SKM-1 (cell line): ENCODE measurements at regions not wholly inside any gene's neighbourhood (a gene's known extent, or its start where the extent isn't known, plus 50 kb on each side); places are given as distances from the start of the nearest gene placed in this dataset.

ENCODE experiments used
- DNase-seq: peaks from one replicate; lab custom pipeline; 2025; ENCODE audit not compliant: unreplicated experiment; lab: John Stamatoyannopoulos, UW

- no peak for DNase-seq
Observed at GRCh38 chr1:29669912-29670311, 433.6 kb downstream of the PTPRU start.

- DNase-seq: no peak
Observed at GRCh38 chr1:29669158-29669871, 433.0 kb downstream of the PTPRU start.

- no peak for DNase-seq
Observed at GRCh38 chr1:29668551-29669157, 432.3 kb downstream of the PTPRU start.

GRCh38 chr1:29667951-29668350, 431.6 kb downstream of the PTPRU start:
- no peak for DNase-seq

- DNase-seq: no peak
Observed at GRCh38 chr1:29664711-29665110, 428.4 kb downstream of the PTPRU start.

GRCh38 chr1:29658688-29659087, 422.4 kb downstream of the PTPRU start:
- no peak for DNase-seq

GRCh38 chr1:29657816-29658215, 421.5 kb downstream of the PTPRU start:
- no peak for DNase-seq

- no peak for DNase-seq
Observed at GRCh38 chr1:29655945-29656850, 419.9 kb downstream of the PTPRU start.

GRCh38 chr1:29655145-29655544, 418.8 kb downstream of the PTPRU start:
- no peak for DNase-seq

GRCh38 chr1:29653886-29654450, 417.6 kb downstream of the PTPRU start:
- no peak for DNase-seq

GRCh38 chr1:29653034-29653810, 416.9 kb downstream of the PTPRU start:
- no peak for DNase-seq

GRCh38 chr1:29651684-29652665, 415.7 kb downstream of the PTPRU start:
- DNase-seq: no peak

GRCh38 chr1:29651246-29651645, 414.9 kb downstream of the PTPRU start:
- no peak for DNase-seq

- no peak for DNase-seq
Observed at GRCh38 chr1:29650476-29650875, 414.2 kb downstream of the PTPRU start.

GRCh38 chr1:29650041-29650400, 413.7 kb downstream of the PTPRU start:
- DNase-seq: no peak

- DNase-seq: no peak
Observed at GRCh38 chr1:29649189-29650040, 413.1 kb downstream of the PTPRU start.

- no peak for DNase-seq
Observed at GRCh38 chr1:29648798-29649188, 412.5 kb downstream of the PTPRU start.

- no peak for DNase-seq
Observed at GRCh38 chr1:29648026-29648425, 411.7 kb downstream of the PTPRU start.

- no peak for DNase-seq
Observed at GRCh38 chr1:29647581-29647980, 411.3 kb downstream of the PTPRU start.
